ENCODE measurements at regions not wholly inside any gene's neighbourhood (a gene's known extent, or its start where the extent isn't known, plus 50 kb on each side); places are given as distances from the start of the nearest gene placed in this dataset.

- TF ChIP-seq, protein P1, sequence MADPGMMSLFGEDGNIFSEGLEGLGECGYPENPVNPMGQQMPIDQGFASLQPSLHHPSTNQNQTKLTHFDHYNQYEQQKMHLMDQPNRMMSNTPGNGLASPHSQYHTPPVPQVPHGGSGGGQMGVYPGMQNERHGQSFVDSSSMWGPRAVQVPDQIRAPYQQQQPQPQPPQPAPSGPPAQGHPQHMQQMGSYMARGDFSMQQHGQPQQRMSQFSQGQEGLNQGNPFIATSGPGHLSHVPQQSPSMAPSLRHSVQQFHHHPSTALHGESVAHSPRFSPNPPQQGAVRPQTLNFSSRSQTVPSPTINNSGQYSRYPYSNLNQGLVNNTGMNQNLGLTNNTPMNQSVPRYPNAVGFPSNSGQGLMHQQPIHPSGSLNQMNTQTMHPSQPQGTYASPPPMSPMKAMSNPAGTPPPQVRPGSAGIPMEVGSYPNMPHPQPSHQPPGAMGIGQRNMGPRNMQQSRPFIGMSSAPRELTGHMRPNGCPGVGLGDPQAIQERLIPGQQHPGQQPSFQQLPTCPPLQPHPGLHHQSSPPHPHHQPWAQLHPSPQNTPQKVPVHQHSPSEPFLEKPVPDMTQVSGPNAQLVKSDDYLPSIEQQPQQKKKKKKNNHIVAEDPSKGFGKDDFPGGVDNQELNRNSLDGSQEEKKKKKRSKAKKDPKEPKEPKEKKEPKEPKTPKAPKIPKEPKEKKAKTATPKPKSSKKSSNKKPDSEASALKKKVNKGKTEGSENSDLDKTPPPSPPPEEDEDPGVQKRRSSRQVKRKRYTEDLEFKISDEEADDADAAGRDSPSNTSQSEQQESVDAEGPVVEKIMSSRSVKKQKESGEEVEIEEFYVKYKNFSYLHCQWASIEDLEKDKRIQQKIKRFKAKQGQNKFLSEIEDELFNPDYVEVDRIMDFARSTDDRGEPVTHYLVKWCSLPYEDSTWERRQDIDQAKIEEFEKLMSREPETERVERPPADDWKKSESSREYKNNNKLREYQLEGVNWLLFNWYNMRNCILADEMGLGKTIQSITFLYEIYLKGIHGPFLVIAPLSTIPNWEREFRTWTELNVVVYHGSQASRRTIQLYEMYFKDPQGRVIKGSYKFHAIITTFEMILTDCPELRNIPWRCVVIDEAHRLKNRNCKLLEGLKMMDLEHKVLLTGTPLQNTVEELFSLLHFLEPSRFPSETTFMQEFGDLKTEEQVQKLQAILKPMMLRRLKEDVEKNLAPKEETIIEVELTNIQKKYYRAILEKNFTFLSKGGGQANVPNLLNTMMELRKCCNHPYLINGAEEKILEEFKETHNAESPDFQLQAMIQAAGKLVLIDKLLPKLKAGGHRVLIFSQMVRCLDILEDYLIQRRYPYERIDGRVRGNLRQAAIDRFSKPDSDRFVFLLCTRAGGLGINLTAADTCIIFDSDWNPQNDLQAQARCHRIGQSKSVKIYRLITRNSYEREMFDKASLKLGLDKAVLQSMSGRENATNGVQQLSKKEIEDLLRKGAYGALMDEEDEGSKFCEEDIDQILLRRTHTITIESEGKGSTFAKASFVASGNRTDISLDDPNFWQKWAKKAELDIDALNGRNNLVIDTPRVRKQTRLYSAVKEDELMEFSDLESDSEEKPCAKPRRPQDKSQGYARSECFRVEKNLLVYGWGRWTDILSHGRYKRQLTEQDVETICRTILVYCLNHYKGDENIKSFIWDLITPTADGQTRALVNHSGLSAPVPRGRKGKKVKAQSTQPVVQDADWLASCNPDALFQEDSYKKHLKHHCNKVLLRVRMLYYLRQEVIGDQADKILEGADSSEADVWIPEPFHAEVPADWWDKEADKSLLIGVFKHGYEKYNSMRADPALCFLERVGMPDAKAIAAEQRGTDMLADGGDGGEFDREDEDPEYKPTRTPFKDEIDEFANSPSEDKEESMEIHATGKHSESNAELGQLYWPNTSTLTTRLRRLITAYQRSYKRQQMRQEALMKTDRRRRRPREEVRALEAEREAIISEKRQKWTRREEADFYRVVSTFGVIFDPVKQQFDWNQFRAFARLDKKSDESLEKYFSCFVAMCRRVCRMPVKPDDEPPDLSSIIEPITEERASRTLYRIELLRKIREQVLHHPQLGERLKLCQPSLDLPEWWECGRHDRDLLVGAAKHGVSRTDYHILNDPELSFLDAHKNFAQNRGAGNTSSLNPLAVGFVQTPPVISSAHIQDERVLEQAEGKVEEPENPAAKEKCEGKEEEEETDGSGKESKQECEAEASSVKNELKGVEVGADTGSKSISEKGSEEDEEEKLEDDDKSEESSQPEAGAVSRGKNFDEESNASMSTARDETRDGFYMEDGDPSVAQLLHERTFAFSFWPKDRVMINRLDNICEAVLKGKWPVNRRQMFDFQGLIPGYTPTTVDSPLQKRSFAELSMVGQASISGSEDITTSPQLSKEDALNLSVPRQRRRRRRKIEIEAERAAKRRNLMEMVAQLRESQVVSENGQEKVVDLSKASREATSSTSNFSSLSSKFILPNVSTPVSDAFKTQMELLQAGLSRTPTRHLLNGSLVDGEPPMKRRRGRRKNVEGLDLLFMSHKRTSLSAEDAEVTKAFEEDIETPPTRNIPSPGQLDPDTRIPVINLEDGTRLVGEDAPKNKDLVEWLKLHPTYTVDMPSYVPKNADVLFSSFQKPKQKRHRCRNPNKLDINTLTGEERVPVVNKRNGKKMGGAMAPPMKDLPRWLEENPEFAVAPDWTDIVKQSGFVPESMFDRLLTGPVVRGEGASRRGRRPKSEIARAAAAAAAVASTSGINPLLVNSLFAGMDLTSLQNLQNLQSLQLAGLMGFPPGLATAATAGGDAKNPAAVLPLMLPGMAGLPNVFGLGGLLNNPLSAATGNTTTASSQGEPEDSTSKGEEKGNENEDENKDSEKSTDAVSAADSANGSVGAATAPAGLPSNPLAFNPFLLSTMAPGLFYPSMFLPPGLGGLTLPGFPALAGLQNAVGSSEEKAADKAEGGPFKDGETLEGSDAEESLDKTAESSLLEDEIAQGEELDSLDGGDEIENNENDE (IDR thresholded peaks at IDR 0.05; ENCODE audit: insufficient replicate concordance, low read length) = no peak
- TF ChIP-seq POU5F1 (IDR thresholded peaks at IDR 0.05; ENCODE audit: low read depth, low read length) (no peak), POLR2AphosphoS5 (IDR thresholded peaks at IDR 0.05; ENCODE audit: low read depth, low read length) (no peak), MAFK (IDR thresholded peaks at IDR 0.05; ENCODE audit: low read depth, low read length) (no peak), CHD1 (IDR thresholded peaks at IDR 0.05; ENCODE audit: low read depth, low read length) (no peak), SIRT6 (IDR thresholded peaks at IDR 0.05; ENCODE audit: low read length) (no peak), TEAD4 (IDR thresholded peaks at IDR 0.05; ENCODE audit: low read depth, low read length) (no peak), CBX8 (IDR thresholded peaks at IDR 0.05; ENCODE audit: borderline replicate concordance, low read depth, low read length) (no peak), BCL11A (IDR thresholded peaks at IDR 0.05; ENCODE audit: low read depth in 2 of 2, low read length in 2 of 2) (no peak), JUND (IDR thresholded peaks at IDR 0.05; ENCODE audit: low read length) (no peak), POLR2A (IDR thresholded peaks at IDR 0.05; ENCODE audit: control extremely low read depth in 1 of 2, low read depth in 2 of 2, low read length in 2 of 2) (no peak), YY1 (IDR thresholded peaks at IDR 0.05; ENCODE audit: low read depth, low read length) (no peak), JUN (IDR thresholded peaks at IDR 0.05; ENCODE audit: low read depth, low read length) (no peak), GTF2F1 (IDR thresholded peaks at IDR 0.05; ENCODE audit: borderline replicate concordance, low read depth, low read length) (no peak)
These were observed 198.1 kb upstream of the RBPJ start (continued) for GRCh38 chr4:26122690-26123089.

Data from H1 (cell line).